ENCODE measurements at regions not wholly inside any gene's neighbourhood (a gene's known extent, or its start where the extent isn't known, plus 50 kb on each side); places are given as distances from the start of the nearest gene placed in this dataset.

- no peak for DNase-seq (ENCODE audit: low spot score)
- TF ChIP-seq, protein P1, sequence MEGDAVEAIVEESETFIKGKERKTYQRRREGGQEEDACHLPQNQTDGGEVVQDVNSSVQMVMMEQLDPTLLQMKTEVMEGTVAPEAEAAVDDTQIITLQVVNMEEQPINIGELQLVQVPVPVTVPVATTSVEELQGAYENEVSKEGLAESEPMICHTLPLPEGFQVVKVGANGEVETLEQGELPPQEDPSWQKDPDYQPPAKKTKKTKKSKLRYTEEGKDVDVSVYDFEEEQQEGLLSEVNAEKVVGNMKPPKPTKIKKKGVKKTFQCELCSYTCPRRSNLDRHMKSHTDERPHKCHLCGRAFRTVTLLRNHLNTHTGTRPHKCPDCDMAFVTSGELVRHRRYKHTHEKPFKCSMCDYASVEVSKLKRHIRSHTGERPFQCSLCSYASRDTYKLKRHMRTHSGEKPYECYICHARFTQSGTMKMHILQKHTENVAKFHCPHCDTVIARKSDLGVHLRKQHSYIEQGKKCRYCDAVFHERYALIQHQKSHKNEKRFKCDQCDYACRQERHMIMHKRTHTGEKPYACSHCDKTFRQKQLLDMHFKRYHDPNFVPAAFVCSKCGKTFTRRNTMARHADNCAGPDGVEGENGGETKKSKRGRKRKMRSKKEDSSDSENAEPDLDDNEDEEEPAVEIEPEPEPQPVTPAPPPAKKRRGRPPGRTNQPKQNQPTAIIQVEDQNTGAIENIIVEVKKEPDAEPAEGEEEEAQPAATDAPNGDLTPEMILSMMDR (IDR thresholded peaks at IDR 0.05): no peak
- H3K4me3 Mint-ChIP-seq (ENCODE audit: unreplicated experiment): no peak overlapping the region
- peaks cover 2% of the 10 kb centered on the region for H3K36me3 Mint-ChIP-seq (ENCODE audit: low read depth)
- no peak overlapping the region for H3K27ac Mint-ChIP-seq (ENCODE audit: unreplicated experiment)
- H3K9me3 Mint-ChIP-seq (ENCODE audit: low read depth): peaks cover 9% of the 10 kb centered on the region
- peaks cover 6% of the 10 kb centered on the region for H3K4me1 Mint-ChIP-seq (ENCODE audit: low read depth)
- no peaks in the 10 kb centered on the region for H3K27me3 Mint-ChIP-seq (ENCODE audit: low read depth)
Measured at GRCh38 chr9:99637641-99638040, 184.0 kb upstream of the NR4A3 start.

GRCh38 chr9:99638971-99639370, 182.7 kb upstream of the NR4A3 start:
- Mint-ChIP-seq H3K27ac (ENCODE audit: unreplicated experiment) (no peak overlapping the region), H3K27me3 (ENCODE audit: low read depth) (no peaks in the 10 kb centered on the region), H3K4me3 (ENCODE audit: unreplicated experiment) (no peak overlapping the region), H3K36me3 (ENCODE audit: low read depth) (peaks cover 2% of the 10 kb centered on the region), H3K4me1 (ENCODE audit: low read depth) (peaks cover 6% of the 10 kb centered on the region), H3K9me3 (ENCODE audit: low read depth) (peaks cover 9% of the 10 kb centered on the region)
- DNase-seq (ENCODE audit: low spot score): no peak
- TF ChIP-seq, protein P1 (IDR thresholded peaks at IDR 0.05): no peak

- Mint-ChIP-seq H3K36me3 (ENCODE audit: low read depth) (peaks cover 1% of the 10 kb centered on the region), H3K9me3 (ENCODE audit: low read depth) (peaks cover 15% of the 10 kb centered on the region), H3K4me3 (ENCODE audit: unreplicated experiment) (no peak overlapping the region), H3K27ac (ENCODE audit: unreplicated experiment) (no peak overlapping the region), H3K4me1 (ENCODE audit: low read depth) (no peaks in the 10 kb centered on the region), H3K27me3 (ENCODE audit: low read depth) (peaks cover 2% of the 10 kb centered on the region)
- TF ChIP-seq, protein P1 (IDR thresholded peaks at IDR 0.05): no peak
- DNase-seq (ENCODE audit: low spot score): no peak
Measured at GRCh38 chr9:99647604-99648003, 174.1 kb upstream of the NR4A3 start.

DNA sequence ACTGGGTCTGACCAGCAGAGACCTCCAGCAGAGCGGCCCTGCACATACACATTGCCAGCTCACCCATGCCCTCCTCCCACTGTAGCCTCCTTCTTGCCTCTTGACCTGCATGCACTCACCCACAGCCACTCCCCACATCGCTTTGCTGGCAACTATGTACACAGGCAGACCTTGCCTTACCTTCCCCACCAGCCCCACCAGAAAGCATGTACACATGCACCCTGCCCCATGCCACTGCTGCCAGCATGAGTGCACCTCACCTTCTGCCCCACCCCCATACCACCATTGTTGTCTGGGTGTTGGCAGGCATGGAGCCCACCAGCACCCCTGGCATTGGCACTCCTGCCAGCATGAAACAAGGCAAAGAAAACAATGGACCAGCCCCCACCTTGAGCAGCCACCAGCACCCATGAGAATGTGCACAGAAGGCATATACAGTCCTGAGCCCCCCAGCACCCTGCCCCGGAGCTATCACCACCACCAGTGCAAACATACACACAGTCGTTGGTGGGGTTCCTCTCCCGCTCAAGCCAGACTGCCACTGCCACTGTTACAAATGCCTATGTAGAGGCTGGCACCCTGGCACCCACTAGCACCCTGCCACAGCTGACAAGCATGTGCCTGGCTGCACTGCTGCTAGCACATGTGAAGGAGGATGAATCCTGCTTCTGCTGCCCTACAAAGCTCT, 171.4 kb upstream of the NR4A3 start:
- Mint-ChIP-seq H3K36me3 (ENCODE audit: low read depth) (peaks cover 6% of the 10 kb centered on the region), H3K27me3 (ENCODE audit: low read depth) (peaks cover 2% of the 10 kb centered on the region), H3K27ac (ENCODE audit: unreplicated experiment) (peak overlapping the region; percentile 49), H3K9me3 (ENCODE audit: low read depth) (peaks cover 31% of the 10 kb centered on the region), H3K4me3 (ENCODE audit: unreplicated experiment) (no peak overlapping the region), H3K4me1 (ENCODE audit: low read depth) (no peaks in the 10 kb centered on the region)
- DNase-seq (ENCODE audit: low spot score): no peak
- TF ChIP-seq, protein P1 (IDR thresholded peaks at IDR 0.05): no peak

GRCh38 chr9:99660191-99660636, 161.5 kb upstream of the NR4A3 start:
- no peaks in the 10 kb centered on the region for H3K36me3 Mint-ChIP-seq (ENCODE audit: low read depth)
- H3K4me3 Mint-ChIP-seq (ENCODE audit: unreplicated experiment): no peak overlapping the region
- TF ChIP-seq, protein P1 (IDR thresholded peaks at IDR 0.05): no peak
- peaks cover 10% of the 10 kb centered on the region for H3K9me3 Mint-ChIP-seq (ENCODE audit: low read depth)
- no peak for DNase-seq (ENCODE audit: low spot score)
- no peak overlapping the region for H3K27ac Mint-ChIP-seq (ENCODE audit: unreplicated experiment)
- no peaks in the 10 kb centered on the region for H3K4me1 Mint-ChIP-seq (ENCODE audit: low read depth)
- peaks cover 1% of the 10 kb centered on the region for H3K27me3 Mint-ChIP-seq (ENCODE audit: low read depth)

Measured in chondrocyte (in vitro differentiated cells).